ENCODE measurements at regions not wholly inside any gene's neighbourhood (a gene's known extent, or its start where the extent isn't known, plus 50 kb on each side); places are given as distances from the start of the nearest gene placed in this dataset.

DNA sequence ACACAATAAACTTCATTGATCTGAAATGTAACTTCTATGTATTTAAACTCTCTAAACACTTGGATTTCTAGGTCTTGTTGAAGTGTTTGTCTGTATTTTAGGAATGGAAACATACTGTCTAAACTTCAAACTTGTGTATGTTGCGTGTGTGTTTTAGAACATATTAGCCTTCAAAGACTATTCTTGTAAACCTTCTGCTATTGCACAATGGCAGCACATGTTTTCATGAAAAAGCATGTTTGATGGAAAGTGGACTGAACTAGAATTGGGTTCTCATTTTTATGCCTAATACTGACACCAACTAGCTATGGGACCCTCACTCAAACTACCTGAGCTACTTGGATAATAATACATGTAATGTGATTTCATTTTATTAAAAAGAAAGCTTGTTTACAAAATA, 592.6 kb downstream of the IPMK start:
- TF ChIP-seq POLR2A (IDR thresholded peaks at IDR 0.05), result no peak
- TF ChIP-seq, protein P1, sequence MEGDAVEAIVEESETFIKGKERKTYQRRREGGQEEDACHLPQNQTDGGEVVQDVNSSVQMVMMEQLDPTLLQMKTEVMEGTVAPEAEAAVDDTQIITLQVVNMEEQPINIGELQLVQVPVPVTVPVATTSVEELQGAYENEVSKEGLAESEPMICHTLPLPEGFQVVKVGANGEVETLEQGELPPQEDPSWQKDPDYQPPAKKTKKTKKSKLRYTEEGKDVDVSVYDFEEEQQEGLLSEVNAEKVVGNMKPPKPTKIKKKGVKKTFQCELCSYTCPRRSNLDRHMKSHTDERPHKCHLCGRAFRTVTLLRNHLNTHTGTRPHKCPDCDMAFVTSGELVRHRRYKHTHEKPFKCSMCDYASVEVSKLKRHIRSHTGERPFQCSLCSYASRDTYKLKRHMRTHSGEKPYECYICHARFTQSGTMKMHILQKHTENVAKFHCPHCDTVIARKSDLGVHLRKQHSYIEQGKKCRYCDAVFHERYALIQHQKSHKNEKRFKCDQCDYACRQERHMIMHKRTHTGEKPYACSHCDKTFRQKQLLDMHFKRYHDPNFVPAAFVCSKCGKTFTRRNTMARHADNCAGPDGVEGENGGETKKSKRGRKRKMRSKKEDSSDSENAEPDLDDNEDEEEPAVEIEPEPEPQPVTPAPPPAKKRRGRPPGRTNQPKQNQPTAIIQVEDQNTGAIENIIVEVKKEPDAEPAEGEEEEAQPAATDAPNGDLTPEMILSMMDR (IDR thresholded peaks at IDR 0.05), result no peak
- TF ChIP-seq EP300 (IDR thresholded peaks at IDR 0.05), result no peak

Measured in stomach (tissue), 4 donors.